Thyroid gland (tissue), 4 donors: ENCODE measurements at regions not wholly inside any gene's neighbourhood (a gene's known extent, or its start where the extent isn't known, plus 50 kb on each side); places are given as distances from the start of the nearest gene placed in this dataset.

ENCODE experiments used
- POLR2A ChIP-seq, 2 donors: fragments of 450-650 bp; IDR thresholded peaks; one replicate each; pipeline ENCODE4 v1.6.1; 2017; ENCODE audit warnings: antibody characterized with exemption in 2 of 2, mild to moderate bottlenecking in 2 of 2, moderate library complexity in 1 of 2
- TF ChIP-seq, protein P1 (sequence below), 6 experiments: fragments of 200-600 bp in 3 of 6; fragments of 450-650 bp in 3 of 6; sonication (generic) in 3 of 6; IDR thresholded peaks; one replicate each; pipeline ENCODE4 v1.5.1; 2016 to 2019; ENCODE audit warnings: antibody characterized with exemption in 6 of 6, mild to moderate bottlenecking in 2 of 6, inconsistent platforms in 1 of 6, moderate library complexity in 1 of 6

DNA sequence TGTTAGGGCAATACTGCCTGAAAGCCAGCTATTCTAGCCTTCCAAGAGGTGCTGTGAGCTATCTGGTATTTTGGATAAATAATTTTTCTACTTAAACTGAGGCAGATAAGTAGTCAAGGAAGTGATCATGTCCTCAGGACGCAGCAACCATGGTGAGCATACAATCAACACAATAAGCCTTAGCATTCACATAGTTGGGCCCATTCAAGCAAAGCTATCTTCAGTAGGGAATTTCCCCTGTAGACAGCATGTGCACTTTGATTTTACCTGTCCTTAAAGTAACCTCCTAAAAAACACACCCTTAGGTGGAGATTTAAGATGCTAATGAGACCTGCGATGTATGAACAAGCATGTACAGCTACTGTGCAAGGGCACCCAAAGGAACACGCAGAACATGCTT, 76.2 kb upstream of the HCN1 start:
- TF ChIP-seq, protein P1, sequence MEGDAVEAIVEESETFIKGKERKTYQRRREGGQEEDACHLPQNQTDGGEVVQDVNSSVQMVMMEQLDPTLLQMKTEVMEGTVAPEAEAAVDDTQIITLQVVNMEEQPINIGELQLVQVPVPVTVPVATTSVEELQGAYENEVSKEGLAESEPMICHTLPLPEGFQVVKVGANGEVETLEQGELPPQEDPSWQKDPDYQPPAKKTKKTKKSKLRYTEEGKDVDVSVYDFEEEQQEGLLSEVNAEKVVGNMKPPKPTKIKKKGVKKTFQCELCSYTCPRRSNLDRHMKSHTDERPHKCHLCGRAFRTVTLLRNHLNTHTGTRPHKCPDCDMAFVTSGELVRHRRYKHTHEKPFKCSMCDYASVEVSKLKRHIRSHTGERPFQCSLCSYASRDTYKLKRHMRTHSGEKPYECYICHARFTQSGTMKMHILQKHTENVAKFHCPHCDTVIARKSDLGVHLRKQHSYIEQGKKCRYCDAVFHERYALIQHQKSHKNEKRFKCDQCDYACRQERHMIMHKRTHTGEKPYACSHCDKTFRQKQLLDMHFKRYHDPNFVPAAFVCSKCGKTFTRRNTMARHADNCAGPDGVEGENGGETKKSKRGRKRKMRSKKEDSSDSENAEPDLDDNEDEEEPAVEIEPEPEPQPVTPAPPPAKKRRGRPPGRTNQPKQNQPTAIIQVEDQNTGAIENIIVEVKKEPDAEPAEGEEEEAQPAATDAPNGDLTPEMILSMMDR (IDR thresholded peaks at IDR 0.05): no peak
- no peak for TF ChIP-seq POLR2A (IDR thresholded peaks at IDR 0.05)
